HG03060 (cell line): ENCODE measurements at regions not wholly inside any gene's neighbourhood (a gene's known extent, or its start where the extent isn't known, plus 50 kb on each side); places are given as distances from the start of the nearest gene placed in this dataset.

Experiments used
- ATAC-seq: cut with Tn5 transposase; IDR thresholded peaks from one replicate; pipeline ENCODE4 v1.9.1; 2021; ENCODE audit warnings: low read depth, moderate number of reproducible peaks; ENCODE audit not compliant: unreplicated experiment

GRCh38 chr2:122873951-122874350 lies 1118.5 kb downstream of the TSN start:
- ATAC-seq: no peak

- no peak for ATAC-seq
Measured at GRCh38 chr2:122875091-122875865, 1119.8 kb downstream of the TSN start.

- peak; percentile 67 for ATAC-seq
Measured at GRCh38 chr2:122883849-122884248, 1128.4 kb downstream of the TSN start.

DNA sequence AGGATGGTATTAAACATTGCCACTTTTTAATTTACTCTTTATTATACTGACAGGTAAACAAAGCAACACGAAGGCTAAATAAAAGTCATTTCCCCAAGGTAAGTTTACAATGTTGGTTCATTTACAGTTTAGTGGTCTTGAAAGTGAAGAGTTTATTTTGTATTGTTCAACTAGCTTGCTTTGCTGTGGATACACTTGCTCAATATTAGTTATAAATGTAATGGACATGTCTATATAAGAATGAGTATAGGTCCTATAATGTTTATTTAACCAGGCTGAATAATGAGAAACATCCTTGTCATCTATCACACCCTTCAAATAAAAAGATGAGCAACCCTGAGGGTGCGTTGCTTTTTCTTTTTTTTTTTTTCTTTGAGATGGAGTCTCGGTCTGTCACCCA lies 1129.4 kb downstream of the TSN start:
- no peak for ATAC-seq

GRCh38 chr2:122885436-122885835 lies 1130.0 kb downstream of the TSN start:
- no peak for ATAC-seq

DNA sequence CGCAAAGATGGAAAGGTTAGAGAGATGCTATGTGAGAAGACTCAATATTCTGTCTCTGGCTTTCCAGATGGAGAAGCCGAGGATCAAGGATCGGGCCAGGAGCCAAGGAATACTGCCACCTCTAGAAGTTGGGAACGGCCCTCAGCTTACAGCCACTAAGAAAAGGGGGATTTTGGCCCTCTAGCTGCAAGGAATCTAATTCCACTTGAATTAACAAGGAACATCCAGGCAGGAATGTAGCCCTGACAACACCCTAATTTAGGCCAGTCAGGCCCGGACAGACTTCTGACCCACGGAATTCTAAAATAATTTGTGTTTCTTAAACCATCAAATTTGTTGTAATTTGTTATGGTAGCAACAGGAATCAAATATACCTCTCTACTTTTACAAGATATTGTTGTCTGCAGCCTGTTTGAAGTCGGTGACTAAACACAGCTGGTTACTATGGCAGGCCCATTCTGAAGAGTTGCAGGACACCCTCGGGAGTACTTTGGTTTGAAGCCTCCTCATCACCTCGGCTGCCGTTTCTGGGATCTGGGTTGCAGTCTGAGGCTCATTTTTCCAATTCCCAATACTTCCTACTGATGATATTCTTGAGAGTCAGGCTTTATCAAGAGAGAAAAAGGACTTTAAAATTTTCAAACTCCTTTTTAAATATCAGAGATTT lies 1131.2 kb downstream of the TSN start:
- no peak for ATAC-seq

DNA sequence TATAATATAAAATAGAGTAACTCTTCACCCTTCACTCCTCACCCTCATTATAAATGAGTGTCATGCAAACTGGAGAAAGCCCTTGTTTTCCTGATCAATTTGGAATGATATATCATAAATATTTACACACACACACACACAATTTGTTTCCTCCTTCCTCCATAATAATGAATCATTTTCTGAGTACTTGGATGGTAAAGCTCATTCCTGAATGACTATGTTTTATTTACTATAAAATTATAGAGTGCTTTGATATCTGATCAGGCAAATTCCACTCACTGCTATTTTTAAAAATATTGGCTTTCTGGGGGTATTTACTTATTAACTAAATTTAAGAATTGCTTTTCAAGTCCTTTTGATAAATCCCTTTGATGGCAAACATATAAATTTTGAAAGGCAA lies 1125.5 kb upstream of the CNTNAP5 start:
- no peak for ATAC-seq

- ATAC-seq: no peak
Measured at GRCh38 chr2:122905431-122905830, 1119.7 kb upstream of the CNTNAP5 start.

DNA sequence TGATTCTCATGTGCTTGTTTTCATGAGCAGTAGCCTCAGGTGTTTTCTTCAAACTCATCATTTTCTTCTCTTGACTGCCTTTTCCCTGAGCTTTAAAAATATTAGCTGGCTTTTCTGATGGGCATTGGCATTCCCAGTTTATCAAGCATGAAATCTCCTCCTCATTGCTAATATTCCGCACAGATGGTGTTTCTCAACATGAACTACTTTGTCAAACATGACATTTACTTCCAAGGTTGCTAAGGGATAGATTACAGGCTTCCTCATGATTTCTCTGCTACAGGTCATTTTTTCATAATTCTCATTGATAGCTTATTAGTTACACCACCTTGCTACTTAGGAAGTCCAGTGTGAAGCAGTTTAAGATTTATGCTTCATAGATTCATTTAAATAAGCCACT lies 1116.9 kb upstream of the CNTNAP5 start:
- ATAC-seq: no peak

- ATAC-seq: no peak
Measured at GRCh38 chr2:122927197-122927596, 1097.9 kb upstream of the CNTNAP5 start.

- no peak for ATAC-seq
Measured at GRCh38 chr2:122927710-122928557, 1097.2 kb upstream of the CNTNAP5 start.

DNA sequence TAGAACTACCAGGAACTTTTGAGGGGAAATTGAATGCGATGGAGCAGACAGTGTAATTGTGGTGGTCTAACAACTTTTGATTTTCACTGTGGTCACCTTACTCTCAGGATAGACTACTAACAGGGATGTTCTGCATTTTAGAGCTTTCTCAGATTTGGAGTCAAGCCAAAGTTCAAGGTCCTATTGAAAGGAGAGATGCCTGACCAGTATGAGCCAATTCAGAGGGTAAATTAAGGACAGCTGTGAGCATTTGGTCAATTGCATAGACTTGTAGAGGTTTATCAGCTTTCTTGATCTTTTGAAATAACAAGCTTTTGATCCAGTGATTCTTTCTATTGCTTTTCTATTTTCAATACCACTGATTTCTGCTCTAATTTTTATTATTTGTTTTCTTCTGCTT lies 1095.7 kb upstream of the CNTNAP5 start:
- no peak for ATAC-seq

- no peak for ATAC-seq
Measured at GRCh38 chr2:122935506-122935905, 1089.6 kb upstream of the CNTNAP5 start.

DNA sequence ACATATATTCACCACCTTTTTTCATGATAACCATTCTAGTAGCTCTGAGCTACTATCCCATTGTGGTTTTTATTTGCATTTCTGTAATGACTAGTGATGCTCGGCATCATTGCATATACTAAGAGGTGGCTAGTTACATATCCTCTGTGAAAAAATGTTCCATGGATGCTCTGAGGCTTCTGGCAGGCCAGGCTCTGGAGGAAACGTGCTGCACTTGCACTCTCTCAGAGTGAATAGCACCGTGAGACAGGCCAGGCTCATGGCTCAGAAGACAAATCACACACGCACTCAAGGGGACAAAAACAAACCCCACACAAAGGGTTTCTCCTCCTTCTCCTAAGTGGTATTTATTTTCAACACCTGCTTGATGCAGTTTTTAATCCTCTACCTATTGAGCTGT lies 1085.3 kb upstream of the CNTNAP5 start:
- ATAC-seq: no peak

GRCh38 chr2:122949523-122949922 lies 1075.6 kb upstream of the CNTNAP5 start:
- no peak for ATAC-seq

- ATAC-seq: no peak
Measured at GRCh38 chr2:122955776-122956175, 1069.3 kb upstream of the CNTNAP5 start.

GRCh38 chr2:122960759-122961641 lies 1064.1 kb upstream of the CNTNAP5 start:
- no peak for ATAC-seq

GRCh38 chr2:122966461-122966860 lies 1058.6 kb upstream of the CNTNAP5 start:
- ATAC-seq: no peak

DNA sequence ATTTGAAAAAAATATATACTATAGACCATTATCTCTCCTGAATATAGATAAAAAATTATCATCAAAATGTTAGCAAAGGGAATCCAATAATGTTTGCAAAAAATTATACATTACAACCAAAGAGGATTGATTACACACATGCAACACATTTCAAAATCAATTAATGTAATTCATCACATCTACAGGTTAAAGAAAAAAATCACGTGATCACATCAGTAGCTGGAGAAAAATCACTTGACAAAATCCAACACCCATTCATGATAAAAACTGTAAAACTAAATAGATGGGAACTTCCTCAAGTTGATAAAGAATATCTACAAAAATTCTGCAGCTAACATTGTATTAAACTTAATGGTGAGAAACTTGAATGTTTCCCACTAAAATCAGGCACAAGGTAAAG lies 1047.5 kb upstream of the CNTNAP5 start:
- ATAC-seq: no peak

- ATAC-seq: no peak
Measured at GRCh38 chr2:122980671-122981070, 1044.4 kb upstream of the CNTNAP5 start.
